Lower lobe of right lung (tissue), 2 donors: ENCODE measurements at regions not wholly inside any gene's neighbourhood (a gene's known extent, or its start where the extent isn't known, plus 50 kb on each side); places are given as distances from the start of the nearest gene placed in this dataset.
"Not testable (repeated sequence)": the region's sequence is repeated elsewhere in the genome, so short reads cannot be mapped to it uniquely, and the experiment has no call there.

Source experiments
- ATAC-seq, 2 donors: fragments of 200-7000 bp; cut with Tn5 transposase; one replicate each; pipeline ENCODE4 v1.9.1; 2020 to 2022; ENCODE audit warnings: mild to moderate bottlenecking in 2 of 2, moderate library complexity in 2 of 2
- DNase-seq: peaks from one replicate; pipeline ENCODE4 v3.0.0-alpha.2; 2020
- H3K27ac ChIP-seq: fragments of 200-600 bp; one replicate; pipeline ENCODE4 v1.8.0; 2022
- H3K27me3 ChIP-seq: fragments of 200-600 bp; one replicate; pipeline ENCODE4 v1.8.0; 2022; ENCODE audit warnings: low read depth
- H3K36me3 ChIP-seq: fragments of 200-600 bp; one replicate; pipeline ENCODE4 v1.8.0; 2022; ENCODE audit warnings: mild to moderate bottlenecking
- H3K4me1 ChIP-seq: fragments of 200-600 bp; one replicate; pipeline ENCODE4 v1.8.0; 2022
- H3K4me3 ChIP-seq: fragments of 200-600 bp; one replicate; pipeline ENCODE4 v1.8.0; 2022; ENCODE audit warnings: mild to moderate bottlenecking
- H3K9me3 ChIP-seq: fragments of 200-600 bp; one replicate; pipeline ENCODE4 v1.8.0; 2022
- intact Hi-C: fragments of 100-400 bp; cut with DNase I; formaldehyde crosslinking; loops from one replicate; pipeline ENCODE4 v1.11.0; 2022
- TF ChIP-seq, protein P1 (sequence below): fragments of 200-600 bp; IDR thresholded peaks from one replicate; pipeline ENCODE4 v1.8.0; 2022; ENCODE audit warnings: antibody characterized with exemption, mild to moderate bottlenecking
- donor health status: DM: no; HTN: yes; CAD: no; lungs with severe emphysema.

DNA sequence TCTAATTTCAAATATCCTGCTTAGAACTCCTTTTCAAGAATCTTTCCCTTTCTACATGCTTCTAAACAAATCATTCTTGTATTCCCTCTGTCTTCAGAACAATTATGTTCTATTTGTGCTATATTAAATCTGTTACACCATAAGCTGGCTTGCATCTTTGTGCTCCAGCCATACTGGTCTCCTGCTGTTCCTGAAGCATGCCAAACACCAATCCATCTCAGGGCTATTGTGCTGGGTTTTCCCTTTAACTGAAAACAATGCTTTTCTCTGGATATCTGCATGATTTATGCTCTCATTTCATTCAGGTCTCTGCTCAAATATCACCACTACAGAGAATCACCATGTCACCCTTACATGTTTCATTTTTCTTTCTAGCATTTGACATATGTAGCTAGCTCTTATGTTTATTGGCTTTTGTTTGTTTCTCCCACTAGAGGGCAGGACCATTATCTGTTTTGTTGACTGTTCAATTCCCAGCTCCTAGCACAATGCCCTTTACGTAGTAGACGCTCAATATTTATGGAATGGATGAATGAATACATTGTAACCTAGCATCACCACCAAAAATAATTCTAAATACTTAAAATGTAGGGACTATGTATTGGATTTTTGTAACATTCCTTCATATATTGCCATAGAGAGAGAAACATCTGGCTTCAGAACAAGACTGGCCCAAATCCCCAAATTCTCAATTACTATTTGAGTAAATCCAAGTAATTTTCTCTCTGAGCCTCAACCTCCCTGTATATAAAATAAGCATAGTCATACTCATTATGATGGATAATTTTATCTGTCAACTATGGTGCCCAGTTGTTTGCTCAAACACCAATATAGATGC is 302.0 kb upstream of the SYT1 start:
- H3K36me3 ChIP-seq, result no peaks in the 10 kb centered on the region
- no peak overlapping the region for H3K4me3 ChIP-seq
- ATAC-seq (no peak), DNase-seq (no peak)
- TF ChIP-seq, protein P1, sequence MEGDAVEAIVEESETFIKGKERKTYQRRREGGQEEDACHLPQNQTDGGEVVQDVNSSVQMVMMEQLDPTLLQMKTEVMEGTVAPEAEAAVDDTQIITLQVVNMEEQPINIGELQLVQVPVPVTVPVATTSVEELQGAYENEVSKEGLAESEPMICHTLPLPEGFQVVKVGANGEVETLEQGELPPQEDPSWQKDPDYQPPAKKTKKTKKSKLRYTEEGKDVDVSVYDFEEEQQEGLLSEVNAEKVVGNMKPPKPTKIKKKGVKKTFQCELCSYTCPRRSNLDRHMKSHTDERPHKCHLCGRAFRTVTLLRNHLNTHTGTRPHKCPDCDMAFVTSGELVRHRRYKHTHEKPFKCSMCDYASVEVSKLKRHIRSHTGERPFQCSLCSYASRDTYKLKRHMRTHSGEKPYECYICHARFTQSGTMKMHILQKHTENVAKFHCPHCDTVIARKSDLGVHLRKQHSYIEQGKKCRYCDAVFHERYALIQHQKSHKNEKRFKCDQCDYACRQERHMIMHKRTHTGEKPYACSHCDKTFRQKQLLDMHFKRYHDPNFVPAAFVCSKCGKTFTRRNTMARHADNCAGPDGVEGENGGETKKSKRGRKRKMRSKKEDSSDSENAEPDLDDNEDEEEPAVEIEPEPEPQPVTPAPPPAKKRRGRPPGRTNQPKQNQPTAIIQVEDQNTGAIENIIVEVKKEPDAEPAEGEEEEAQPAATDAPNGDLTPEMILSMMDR, result no peak
- no peaks in the 10 kb centered on the region for H3K9me3 ChIP-seq
- no peak overlapping the region for H3K27ac ChIP-seq
- no peaks in the 10 kb centered on the region for H3K27me3 ChIP-seq
- no peaks in the 10 kb centered on the region for H3K4me1 ChIP-seq
- intact Hi-C loops, result no loop called here

- Histone ChIP-seq H3K36me3 (no peaks in the 10 kb centered on the region), H3K27ac (no peak overlapping the region), H3K4me3 (no peak overlapping the region), H3K4me1 (no peaks in the 10 kb centered on the region), H3K9me3 (no peaks in the 10 kb centered on the region), H3K27me3 (no peaks in the 10 kb centered on the region)
- TF ChIP-seq, protein P1, result no peak
- intact Hi-C loops, result no loop called here
- DNase-seq, result no peak
- ATAC-seq, result no peak
Measured at GRCh38 chr12:78563826-78564225, 300.7 kb upstream of the SYT1 start.

DNA sequence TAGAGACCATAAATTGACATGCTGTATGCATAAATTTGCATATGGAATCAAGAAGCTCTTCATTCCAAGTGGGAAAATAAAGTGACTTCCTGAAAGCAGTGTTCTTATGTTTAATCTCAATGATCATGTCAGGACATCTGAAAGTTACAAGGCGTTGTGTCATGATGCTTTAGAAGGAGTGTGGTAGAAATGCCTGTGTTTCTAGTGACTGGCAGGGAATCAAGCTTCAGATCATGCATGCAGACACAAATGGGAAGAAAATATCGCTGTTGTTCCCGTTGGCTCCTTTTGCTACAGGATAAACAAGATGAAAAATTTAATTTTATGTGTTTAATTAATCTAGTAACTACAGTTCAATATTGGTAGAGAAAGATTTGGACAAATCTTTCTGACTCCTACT is 298.1 kb upstream of the SYT1 start:
- Histone ChIP-seq H3K4me3 (no peak overlapping the region), H3K27me3 (no peaks in the 10 kb centered on the region), H3K27ac (no peak overlapping the region), H3K36me3 (no peaks in the 10 kb centered on the region), H3K9me3 (no peaks in the 10 kb centered on the region), H3K4me1 (no peaks in the 10 kb centered on the region)
- no peak for DNase-seq
- TF ChIP-seq, protein P1, result no peak
- intact Hi-C loops, result no loop called here
- no peak for ATAC-seq

- TF ChIP-seq, protein P1, result no peak
- H3K27me3 ChIP-seq, result no peaks in the 10 kb centered on the region
Measured at GRCh38 chr12:78568321-78569020, 296.1 kb upstream of the SYT1 start.

DNA sequence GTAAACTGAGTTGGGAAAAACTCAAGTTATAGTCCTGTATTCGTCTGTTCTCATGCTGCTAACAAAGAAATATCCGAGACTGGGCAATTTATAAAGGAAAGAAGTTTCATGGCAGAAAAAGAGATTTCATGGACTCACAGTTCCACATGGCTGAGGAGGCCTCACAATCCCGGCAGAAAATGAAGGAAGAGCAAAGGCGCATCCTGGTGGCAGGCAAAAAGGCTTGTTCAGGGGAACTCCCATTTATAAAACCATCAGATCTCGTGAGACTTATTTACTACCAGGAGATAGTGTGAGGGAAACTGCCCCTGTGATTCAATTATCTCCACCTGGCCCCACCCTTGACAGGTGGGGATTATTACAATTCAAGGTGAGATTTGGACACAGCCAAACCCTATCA is 292.6 kb upstream of the SYT1 start:
- DNase-seq, result no peak
- H3K27me3 ChIP-seq, result no peaks in the 10 kb centered on the region
- H3K9me3 ChIP-seq, result no peaks in the 10 kb centered on the region
- TF ChIP-seq, protein P1, result no peak
- no peak for ATAC-seq
- intact Hi-C loops, result no loop called here
- H3K4me1 ChIP-seq, result no peaks in the 10 kb centered on the region
- H3K36me3 ChIP-seq, result no peaks in the 10 kb centered on the region
- H3K27ac ChIP-seq, result no peak overlapping the region
- no peak overlapping the region for H3K4me3 ChIP-seq

More at GRCh38 chr12:78568321-78569020, 296.1 kb upstream of the SYT1 start:
- no peak overlapping the region for H3K27ac ChIP-seq
- H3K4me3 ChIP-seq, result no peak overlapping the region
- no peaks in the 10 kb centered on the region for H3K4me1 ChIP-seq
- ATAC-seq, result no peak
- H3K36me3 ChIP-seq, result no peaks in the 10 kb centered on the region
- no peak for DNase-seq
- intact Hi-C loops, result no loop called here
- no peaks in the 10 kb centered on the region for H3K9me3 ChIP-seq

GRCh38 chr12:78575208-78575607 is 289.4 kb upstream of the SYT1 start:
- not testable (repeated sequence) for DNase-seq

More at GRCh38 chr12:78575208-78575607, 289.4 kb upstream of the SYT1 start:
- intact Hi-C loops, H3K4me3 ChIP-seq, H3K36me3 ChIP-seq, H3K9me3 ChIP-seq, H3K4me1 ChIP-seq, ATAC-seq, H3K27me3 ChIP-seq, H3K27ac ChIP-seq: not testable (repeated sequence)
